ENCODE measurements at regions not wholly inside any gene's neighbourhood (a gene's known extent, or its start where the extent isn't known, plus 50 kb on each side); places are given as distances from the start of the nearest gene placed in this dataset.
"Not testable (repeated sequence)": the region's sequence is repeated elsewhere in the genome, so short reads cannot be mapped to it uniquely, and the experiment has no call there.

DNA sequence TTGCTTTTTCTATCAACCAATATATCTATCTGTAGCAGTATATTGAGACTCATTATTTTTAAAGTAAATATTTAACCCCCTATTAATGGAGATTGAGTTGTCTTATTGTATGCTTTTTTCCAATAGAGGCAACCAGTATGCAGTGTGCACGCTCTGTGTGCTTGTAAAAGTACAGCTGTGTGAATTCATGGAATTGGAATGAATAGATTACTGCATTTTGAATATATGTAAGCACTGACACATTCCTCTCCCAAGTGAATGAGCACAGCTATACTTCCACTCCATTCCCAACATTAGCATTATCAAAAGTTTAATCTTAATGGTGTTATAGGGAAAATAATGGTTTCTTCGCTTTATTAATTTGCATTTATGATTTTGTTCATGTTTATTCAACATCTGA lies 81.6 kb upstream of the HSFY2 start:
- H3K27ac ChIP-seq; in situ Hi-C loops (cut with MboI; ENCODE audit: low sequenced_read_pairs in 4 of 4); H3K36me3 ChIP-seq; ATAC-seq; H3K4me3 ChIP-seq; H3K9me3 ChIP-seq; H3K4me1 ChIP-seq; intact Hi-C loops (cut with DNase I; ENCODE audit: low total_unique reads); H3K27me3 ChIP-seq; DNase-seq: not testable (repeated sequence)

- H3K4me1 ChIP-seq; in situ Hi-C loops (cut with MboI; ENCODE audit: low sequenced_read_pairs in 4 of 4); H3K36me3 ChIP-seq; intact Hi-C loops (cut with DNase I; ENCODE audit: low total_unique reads); DNase-seq; ATAC-seq; H3K27me3 ChIP-seq; H3K27ac ChIP-seq; H3K9me3 ChIP-seq; H3K4me3 ChIP-seq: not testable (repeated sequence)
Measured at GRCh38 chrY:18853323-18853722, 79.8 kb upstream of the HSFY2 start.

DNA sequence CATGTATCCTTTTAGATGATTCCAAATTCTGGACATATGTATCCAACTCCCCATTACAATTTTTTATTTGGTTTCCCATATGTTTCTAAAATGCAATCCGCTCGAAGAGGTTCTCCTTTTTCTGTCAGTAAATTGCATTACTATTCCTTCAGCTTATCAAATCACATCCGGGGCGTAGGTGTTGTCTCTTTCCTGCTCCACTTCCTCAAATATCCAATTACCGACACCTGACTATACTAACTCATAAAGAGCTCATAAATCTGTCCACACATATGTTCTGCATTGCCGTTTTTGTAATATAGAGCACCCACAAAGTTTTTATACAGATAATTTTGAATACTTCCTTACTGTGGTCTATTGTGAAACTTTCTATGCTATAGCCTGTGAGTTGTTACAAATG lies 63.1 kb upstream of the HSFY2 start:
- ATAC-seq; H3K4me1 ChIP-seq; intact Hi-C loops (cut with DNase I; ENCODE audit: low total_unique reads); H3K36me3 ChIP-seq; H3K27me3 ChIP-seq; DNase-seq; H3K27ac ChIP-seq; H3K9me3 ChIP-seq; H3K4me3 ChIP-seq; in situ Hi-C loops (cut with MboI; ENCODE audit: low sequenced_read_pairs in 4 of 4): not testable (repeated sequence)

Measured in gastrocnemius medialis (tissue), 4 donors.